ENCODE measurements at regions not wholly inside any gene's neighbourhood (a gene's known extent, or its start where the extent isn't known, plus 50 kb on each side); places are given as distances from the start of the nearest gene placed in this dataset.
"Not testable (repeated sequence)": the region's sequence is repeated elsewhere in the genome, so short reads cannot be mapped to it uniquely, and the experiment has no call there.

DNA sequence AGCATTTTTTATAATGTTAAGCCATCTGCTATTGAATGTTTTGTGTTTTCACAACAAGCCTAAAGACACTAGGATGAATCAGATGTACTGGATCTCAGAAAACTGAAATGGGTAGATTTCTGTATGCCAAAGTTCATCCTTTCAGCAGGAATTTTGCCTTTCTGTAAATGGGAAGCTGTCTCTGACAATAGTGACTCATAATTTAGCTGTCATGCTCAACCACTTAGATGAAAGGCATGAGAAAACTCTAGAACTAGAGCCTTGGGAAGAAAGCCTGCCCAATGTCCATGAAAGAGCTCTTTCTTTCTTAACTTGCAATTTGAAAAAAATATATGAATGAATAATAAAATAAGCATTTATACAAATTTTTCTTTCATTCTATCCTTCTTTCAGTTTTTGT, 616.0 kb upstream of the EDIL3 start:
- no peak overlapping the region for H3K9ac ChIP-seq (ENCODE audit: insufficient read depth, low read depth, low read length)
- no peaks in the 10 kb centered on the region for H4K20me1 ChIP-seq (ENCODE audit: insufficient read depth, low read length)
- H3K27ac ChIP-seq (ENCODE audit: extremely low read length, insufficient read depth, low read length) = no peak overlapping the region
- H3K4me3 ChIP-seq (replicated peaks in 1 of 3; ENCODE audit: insufficient read depth in 1 of 3, low read depth in 2 of 3, low read length in 3 of 3) = no peak overlapping the region
- no peaks in the 10 kb centered on the region for H3K36me3 ChIP-seq (replicated peaks in 1 of 2; ENCODE audit: control insufficient read depth in 1 of 2, insufficient read depth in 2 of 2, low read length in 2 of 2)
- no peak overlapping the region for H2AFZ ChIP-seq (ENCODE audit: low read length)
- ChIA-PET POLR2A (no interaction called here), CTCF (ENCODE audit: low intra/inter-chr PET ratio, low total read pairs) (no interaction called here)
- no peaks in the 10 kb centered on the region for H3K4me1 ChIP-seq (ENCODE audit: insufficient read depth, low read length)
- intact Hi-C loops (cut with micrococcal nuclease; ENCODE audit: unreplicated experiment) (no loop called here), in situ Hi-C loops (cut with HindIII; ENCODE audit: extremely low pct_ligation_motif_present, low pct_unique_long_range_greater_than_20kb) (no loop called here)
- no peaks in the 10 kb centered on the region for H3K27me3 ChIP-seq (ENCODE audit: control insufficient read depth in 1 of 2, insufficient read depth in 2 of 2, low read length in 2 of 2)
- DNase-seq (ENCODE audit: low spot score) (no peak), ATAC-seq (no peak), FAIRE-seq (no peak)
- H3K9me3 ChIP-seq (ENCODE audit: low read length) = no peaks in the 10 kb centered on the region
- no peak overlapping the region for H3K4me2 ChIP-seq (ENCODE audit: low read depth, low read length)
- H3K79me2 ChIP-seq (ENCODE audit: insufficient read depth, low read length) = no peaks in the 10 kb centered on the region
- no peak for TF ChIP-seq ZNF12 (CRISPR knock-in tag; IDR thresholded peaks at IDR 0.05)
- BruUV-seq (replicated peaks) = no TSS peak

DNA sequence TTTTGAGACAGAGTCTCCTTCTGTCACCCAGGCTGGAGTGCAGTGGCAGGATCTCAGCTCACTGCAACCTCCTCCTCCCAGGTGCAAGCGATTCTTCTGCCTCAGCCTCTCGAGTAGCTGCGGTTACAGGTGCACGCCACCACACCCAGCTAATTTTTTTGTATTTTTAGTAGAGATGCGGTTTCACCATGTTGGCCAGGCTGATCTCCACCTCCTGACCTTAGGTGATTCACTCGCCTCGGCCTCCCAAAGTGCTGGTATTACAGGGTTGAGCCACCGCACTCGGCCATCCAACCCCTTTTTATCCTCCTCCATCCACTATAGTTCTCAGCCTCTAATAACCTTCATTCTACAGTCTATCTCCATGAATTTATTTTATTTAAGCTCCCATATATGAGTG, 617.3 kb upstream of the EDIL3 start:
- DNase-seq (ENCODE audit: low spot score); H3K36me3 ChIP-seq (replicated peaks in 1 of 2; ENCODE audit: control insufficient read depth in 1 of 2, insufficient read depth in 2 of 2, low read length in 2 of 2); H3K9me3 ChIP-seq (ENCODE audit: low read length); intact Hi-C loops (cut with micrococcal nuclease; ENCODE audit: unreplicated experiment); H2AFZ ChIP-seq (ENCODE audit: low read length); H3K4me1 ChIP-seq (ENCODE audit: insufficient read depth, low read length); H3K79me2 ChIP-seq (ENCODE audit: insufficient read depth, low read length); H3K9ac ChIP-seq (ENCODE audit: insufficient read depth, low read depth, low read length); FAIRE-seq; in situ Hi-C loops (cut with HindIII; ENCODE audit: extremely low pct_ligation_motif_present, low pct_unique_long_range_greater_than_20kb); H3K27ac ChIP-seq (ENCODE audit: extremely low read length, insufficient read depth, low read length); H4K20me1 ChIP-seq (ENCODE audit: insufficient read depth, low read length); H3K27me3 ChIP-seq (ENCODE audit: control insufficient read depth in 1 of 2, insufficient read depth in 2 of 2, low read length in 2 of 2); ATAC-seq; CTCF ChIA-PET (ENCODE audit: low intra/inter-chr PET ratio, low total read pairs); POLR2A ChIA-PET; H3K4me2 ChIP-seq (ENCODE audit: low read depth, low read length); BruUV-seq (replicated peaks); H3K4me3 ChIP-seq (replicated peaks in 1 of 3; ENCODE audit: insufficient read depth in 1 of 3, low read depth in 2 of 3, low read length in 3 of 3): not testable (repeated sequence)
- 32% methylated on average over 9 of the region's 9 CpGs for WGBS (ENCODE audit: low lambda C conversion rate)

DNA sequence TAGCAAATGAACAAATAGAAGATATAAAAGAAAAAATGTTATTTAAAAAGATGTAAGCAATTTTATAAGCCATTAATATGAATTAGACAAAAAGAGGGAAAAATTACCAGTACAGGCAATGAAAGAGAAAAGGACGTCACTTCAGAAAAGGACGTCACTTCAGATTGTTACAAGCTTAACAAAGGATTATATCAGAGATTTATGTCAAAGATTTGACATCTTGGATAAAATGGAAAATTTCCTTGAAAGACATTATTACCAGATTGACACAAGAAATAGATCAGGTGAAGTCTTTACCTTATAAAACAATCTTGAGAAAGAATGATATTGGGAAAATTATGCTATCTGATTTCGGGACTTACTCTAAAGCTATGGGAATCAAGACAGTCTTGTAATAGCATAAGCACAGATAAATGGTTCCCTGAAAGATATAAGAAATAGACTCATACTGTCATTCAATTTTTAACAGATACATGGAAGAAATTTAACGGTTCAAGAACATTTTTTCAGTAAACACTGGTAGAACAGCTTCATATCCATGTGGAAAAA, 625.4 kb upstream of the EDIL3 start:
- FAIRE-seq (no peak), ATAC-seq (no peak), DNase-seq (ENCODE audit: low spot score) (no peak)
- Histone ChIP-seq H2AFZ (ENCODE audit: low read length) (no peak overlapping the region), H3K9ac (ENCODE audit: insufficient read depth, low read depth, low read length) (no peak overlapping the region), H3K79me2 (ENCODE audit: insufficient read depth, low read length) (no peaks in the 10 kb centered on the region), H3K4me1 (ENCODE audit: insufficient read depth, low read length) (no peaks in the 10 kb centered on the region), H4K20me1 (ENCODE audit: insufficient read depth, low read length) (no peaks in the 10 kb centered on the region; the same call in 1 of the 2 replicates), H3K9me3 (ENCODE audit: low read length) (no peaks in the 10 kb centered on the region), H3K36me3 (replicated peaks in 1 of 2; ENCODE audit: control insufficient read depth in 1 of 2, insufficient read depth in 2 of 2, low read length in 2 of 2) (no peaks in the 10 kb centered on the region), H3K4me3 (replicated peaks in 1 of 3; ENCODE audit: insufficient read depth in 1 of 3, low read depth in 2 of 3, low read length in 3 of 3) (no peak overlapping the region), H3K27me3 (ENCODE audit: control insufficient read depth in 1 of 2, insufficient read depth in 2 of 2, low read length in 2 of 2) (no peaks in the 10 kb centered on the region), H3K4me2 (ENCODE audit: low read depth, low read length) (no peak overlapping the region), H3K27ac (ENCODE audit: extremely low read length, insufficient read depth, low read length) (no peak overlapping the region)
- in situ Hi-C loops (cut with HindIII; ENCODE audit: extremely low pct_ligation_motif_present, low pct_unique_long_range_greater_than_20kb) (no loop called here), intact Hi-C loops (cut with micrococcal nuclease; ENCODE audit: unreplicated experiment) (no loop called here)
- under 1% methylated on average over 4 of the region's 4 CpGs for WGBS (ENCODE audit: low lambda C conversion rate)
- BruUV-seq (replicated peaks) = no TSS peak
- POLR2A ChIA-PET = no interaction called here
- CTCF ChIA-PET (ENCODE audit: low intra/inter-chr PET ratio, low total read pairs) = no interaction called here
- TF ChIP-seq, protein P1, sequence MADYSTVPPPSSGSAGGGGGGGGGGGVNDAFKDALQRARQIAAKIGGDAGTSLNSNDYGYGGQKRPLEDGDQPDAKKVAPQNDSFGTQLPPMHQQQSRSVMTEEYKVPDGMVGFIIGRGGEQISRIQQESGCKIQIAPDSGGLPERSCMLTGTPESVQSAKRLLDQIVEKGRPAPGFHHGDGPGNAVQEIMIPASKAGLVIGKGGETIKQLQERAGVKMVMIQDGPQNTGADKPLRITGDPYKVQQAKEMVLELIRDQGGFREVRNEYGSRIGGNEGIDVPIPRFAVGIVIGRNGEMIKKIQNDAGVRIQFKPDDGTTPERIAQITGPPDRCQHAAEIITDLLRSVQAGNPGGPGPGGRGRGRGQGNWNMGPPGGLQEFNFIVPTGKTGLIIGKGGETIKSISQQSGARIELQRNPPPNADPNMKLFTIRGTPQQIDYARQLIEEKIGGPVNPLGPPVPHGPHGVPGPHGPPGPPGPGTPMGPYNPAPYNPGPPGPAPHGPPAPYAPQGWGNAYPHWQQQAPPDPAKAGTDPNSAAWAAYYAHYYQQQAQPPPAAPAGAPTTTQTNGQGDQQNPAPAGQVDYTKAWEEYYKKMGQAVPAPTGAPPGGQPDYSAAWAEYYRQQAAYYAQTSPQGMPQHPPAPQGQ (CRISPR knock-in tag; IDR thresholded peaks at IDR 0.05; ENCODE audit: borderline replicate concordance) = no peak
- TF ChIP-seq, protein P2, sequence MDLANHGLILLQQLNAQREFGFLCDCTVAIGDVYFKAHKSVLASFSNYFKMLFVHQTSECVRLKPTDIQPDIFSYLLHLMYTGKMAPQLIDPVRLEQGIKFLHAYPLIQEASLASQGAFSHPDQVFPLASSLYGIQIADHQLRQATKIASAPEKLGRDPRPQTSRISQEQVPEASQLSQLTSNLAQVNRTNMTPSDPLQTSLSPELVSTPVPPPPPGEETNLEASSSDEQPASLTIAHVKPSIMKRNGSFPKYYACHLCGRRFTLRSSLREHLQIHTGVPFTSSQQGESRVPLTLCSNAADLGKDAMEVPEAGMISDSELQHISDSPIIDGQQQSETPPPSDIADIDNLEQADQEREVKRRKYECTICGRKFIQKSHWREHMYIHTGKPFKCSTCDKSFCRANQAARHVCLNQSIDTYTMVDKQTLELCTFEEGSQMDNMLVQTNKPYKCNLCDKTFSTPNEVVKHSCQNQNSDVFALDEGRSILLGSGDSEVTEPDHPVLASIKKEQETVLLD (CRISPR knock-in tag; IDR thresholded peaks at IDR 0.05; ENCODE audit: low read depth) = no peak
- TF ChIP-seq, protein P3, sequence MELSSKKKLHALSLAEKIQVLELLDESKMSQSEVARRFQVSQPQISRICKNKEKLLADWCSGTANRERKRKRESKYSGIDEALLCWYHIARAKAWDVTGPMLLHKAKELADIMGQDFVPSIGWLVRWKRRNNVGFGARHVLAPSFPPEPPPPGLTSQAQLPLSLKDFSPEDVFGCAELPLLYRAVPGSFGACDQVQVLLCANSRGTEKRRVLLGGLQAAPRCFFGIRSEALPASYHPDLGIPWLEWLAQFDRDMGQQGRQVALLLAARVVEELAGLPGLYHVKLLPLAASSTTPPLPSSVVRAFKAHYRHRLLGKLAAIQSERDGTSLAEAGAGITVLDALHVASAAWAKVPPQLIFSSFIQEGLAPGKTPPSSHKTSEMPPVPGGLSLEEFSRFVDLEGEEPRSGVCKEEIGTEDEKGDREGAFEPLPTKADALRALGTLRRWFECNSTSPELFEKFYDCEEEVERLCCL (CRISPR knock-in tag; IDR thresholded peaks at IDR 0.05; ENCODE audit: borderline replicate concordance) = no peak

Data from HepG2 (cell line).